ENCODE measurements at regions not wholly inside any gene's neighbourhood (a gene's known extent, or its start where the extent isn't known, plus 50 kb on each side); places are given as distances from the start of the nearest gene placed in this dataset.

- TF ChIP-seq FOXK2 (IDR thresholded peaks at IDR 0.05) = no peak
- TF ChIP-seq FOXM1 (IDR thresholded peaks at IDR 0.05; ENCODE audit: borderline replicate concordance) = no peak
- TF ChIP-seq BHLHE40 (IDR thresholded peaks at IDR 0.05; ENCODE audit: borderline replicate concordance) = no peak
- TF ChIP-seq ELF4 (IDR thresholded peaks at IDR 0.05) = no peak
- no peak for TF ChIP-seq TARDBP (IDR thresholded peaks at IDR 0.05)
- TF ChIP-seq NFRKB (IDR thresholded peaks at IDR 0.05) = no peak
- no peak for TF ChIP-seq SUZ12 (IDR thresholded peaks at IDR 0.05)
- TF ChIP-seq ARNT (IDR thresholded peaks at IDR 0.05) = no peak
- no peak for TF ChIP-seq HDGF (IDR thresholded peaks at IDR 0.05; ENCODE audit: borderline replicate concordance)
- TF ChIP-seq SP1 (IDR thresholded peaks at IDR 0.05) = no peak
Observed at GRCh38 chr6:6816716-6817115, 228.2 kb downstream of the LY86 start.

All from HEK293T (cell line).